Suprapubic skin (tissue), 4 donors: ENCODE measurements at regions not wholly inside any gene's neighbourhood (a gene's known extent, or its start where the extent isn't known, plus 50 kb on each side); places are given as distances from the start of the nearest gene placed in this dataset.

ENCODE experiments used
- POLR2A ChIP-seq, 2 donors: fragments of 450-650 bp; IDR thresholded peaks; one replicate each; pipeline ENCODE4 v1.6.1; 2017; ENCODE audit warnings: antibody characterized with exemption in 2 of 2, mild to moderate bottlenecking in 2 of 2, moderate library complexity in 2 of 2
- POLR2AphosphoS5 ChIP-seq, 3 donors: sonication (generic); formaldehyde crosslinking; IDR thresholded peaks; one replicate each; pipeline ENCODE4 v1.6.1; 2017; ENCODE audit warnings: antibody characterized with exemption in 3 of 3
- TF ChIP-seq, protein P1 (sequence below), 2 donors: fragments of 200-600 bp in 1 of 2; fragments of 450-650 bp in 1 of 2; sonication (generic) in 1 of 2; IDR thresholded peaks; one replicate each; pipeline ENCODE4 v1.5.1; 2016 to 2019; ENCODE audit warnings: antibody characterized with exemption in 2 of 2, mild to moderate bottlenecking in 1 of 2, moderate library complexity in 1 of 2

DNA sequence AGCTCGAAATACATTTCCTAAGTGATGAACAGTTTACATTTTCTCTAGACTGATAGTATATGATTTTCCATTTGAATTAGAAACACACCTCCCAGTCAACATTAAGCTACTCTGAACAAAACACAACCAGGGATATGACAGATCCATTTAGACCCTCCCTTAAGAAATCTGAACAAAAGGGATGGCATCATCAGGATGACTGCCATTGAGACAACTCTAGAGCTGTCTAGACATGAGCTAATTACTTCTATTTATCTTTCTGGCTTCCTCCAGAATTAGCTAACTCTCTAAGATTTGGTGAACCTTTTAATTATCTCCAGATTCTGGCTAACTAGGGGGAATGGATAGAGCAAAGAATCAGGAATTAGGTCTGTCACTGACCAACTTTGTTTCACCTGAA is 92.9 kb upstream of the IGF1 start:
- TF ChIP-seq, protein P1, sequence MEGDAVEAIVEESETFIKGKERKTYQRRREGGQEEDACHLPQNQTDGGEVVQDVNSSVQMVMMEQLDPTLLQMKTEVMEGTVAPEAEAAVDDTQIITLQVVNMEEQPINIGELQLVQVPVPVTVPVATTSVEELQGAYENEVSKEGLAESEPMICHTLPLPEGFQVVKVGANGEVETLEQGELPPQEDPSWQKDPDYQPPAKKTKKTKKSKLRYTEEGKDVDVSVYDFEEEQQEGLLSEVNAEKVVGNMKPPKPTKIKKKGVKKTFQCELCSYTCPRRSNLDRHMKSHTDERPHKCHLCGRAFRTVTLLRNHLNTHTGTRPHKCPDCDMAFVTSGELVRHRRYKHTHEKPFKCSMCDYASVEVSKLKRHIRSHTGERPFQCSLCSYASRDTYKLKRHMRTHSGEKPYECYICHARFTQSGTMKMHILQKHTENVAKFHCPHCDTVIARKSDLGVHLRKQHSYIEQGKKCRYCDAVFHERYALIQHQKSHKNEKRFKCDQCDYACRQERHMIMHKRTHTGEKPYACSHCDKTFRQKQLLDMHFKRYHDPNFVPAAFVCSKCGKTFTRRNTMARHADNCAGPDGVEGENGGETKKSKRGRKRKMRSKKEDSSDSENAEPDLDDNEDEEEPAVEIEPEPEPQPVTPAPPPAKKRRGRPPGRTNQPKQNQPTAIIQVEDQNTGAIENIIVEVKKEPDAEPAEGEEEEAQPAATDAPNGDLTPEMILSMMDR (IDR thresholded peaks at IDR 0.05) = no peak
- TF ChIP-seq POLR2AphosphoS5 (IDR thresholded peaks at IDR 0.05) (no peak), POLR2A (IDR thresholded peaks at IDR 0.05) (no peak)
